Fibroblast of lung (primary cell): ENCODE measurements at regions not wholly inside any gene's neighbourhood (a gene's known extent, or its start where the extent isn't known, plus 50 kb on each side); places are given as distances from the start of the nearest gene placed in this dataset.

ENCODE experiments used
- DNase-seq, 2 donors: peaks; one replicate each; pipeline versions ENCODE4 v3.0.0 to v3.0.0-alpha.2; 2010; ENCODE audit warnings: low read depth in 2 of 2
- H2AFZ ChIP-seq: 2 replicates; pipeline ENCODE4 v1.5.1; 2012; ENCODE audit warnings: low read length, control low read depth, inconsistent platforms
- H3K27ac ChIP-seq: 2 replicates; pipeline ENCODE4 v1.5.1; 2011; ENCODE audit warnings: low read length, control low read depth; ENCODE audit not compliant: insufficient read depth
- H3K27me3 ChIP-seq: 2 replicates; pipeline ENCODE4 v1.5.1; 2011; ENCODE audit warnings: mild to moderate bottlenecking, low read length; ENCODE audit not compliant: control insufficient read depth, insufficient read depth
- H3K36me3 ChIP-seq: 2 replicates; pipeline ENCODE4 v1.5.1; 2011; ENCODE audit warnings: low read length; ENCODE audit not compliant: control insufficient read depth, insufficient read depth
- H3K4me1 ChIP-seq: 2 replicates; pipeline ENCODE4 v1.5.1; 2011; ENCODE audit warnings: low read length; ENCODE audit not compliant: control insufficient read depth, insufficient read depth; ENCODE audit errors: extremely low read depth
- H3K4me2 ChIP-seq: 2 replicates; pipeline ENCODE4 v1.5.1; 2011; ENCODE audit warnings: low read length, control low read depth; ENCODE audit not compliant: insufficient read depth; ENCODE audit errors: extremely low read depth
- H3K4me3 ChIP-seq, 4 experiments: fragments of 200-600 bp in 1 of 4; sonication (generic) in 1 of 4; replicated peaks in 1 of 4; 2 replicates each; pipeline ENCODE4 v1.5.1; 2011 to 2016; ENCODE audit warnings: low read length in 4 of 4, low read depth in 3 of 4, mild to moderate bottlenecking in 3 of 4, control low read depth in 2 of 4, inconsistent platforms in 1 of 4, mixed read lengths in 1 of 4; ENCODE audit not compliant: insufficient read depth in 1 of 4; ENCODE audit errors: control extremely low read depth in 1 of 4
- H3K79me2 ChIP-seq: 2 replicates; pipeline ENCODE4 v1.5.1; 2012; ENCODE audit warnings: mild to moderate bottlenecking, low read length, inconsistent platforms; ENCODE audit not compliant: control insufficient read depth, insufficient read depth
- H3K9ac ChIP-seq: 2 replicates; pipeline ENCODE4 v1.5.1; 2011; ENCODE audit warnings: mild to moderate bottlenecking, low read length, control low read depth; ENCODE audit not compliant: insufficient read depth
- H3K9me3 ChIP-seq: 2 replicates; pipeline ENCODE4 v1.5.1; 2012; ENCODE audit warnings: low read depth, low read length; ENCODE audit not compliant: control insufficient read depth, insufficient read depth
- H4K20me1 ChIP-seq: 2 replicates; pipeline ENCODE4 v1.5.1; 2011; ENCODE audit warnings: low read length; ENCODE audit not compliant: control insufficient read depth, insufficient read depth; ENCODE audit errors: extremely low read depth
- EZH2 ChIP-seq: IDR thresholded peaks from 2 replicates; pipeline ENCODE4 v1.5.1; 2012; ENCODE audit warnings: low read length, control low read depth, mild to moderate bottlenecking; ENCODE audit errors: missing control alignments
- TF ChIP-seq, protein P1 (sequence below), 2 donors: IDR thresholded peaks in 1 of 2; conservative IDR thresholded peaks in 1 of 2; 1 replicate in 1 of 2; 2 replicates in 1 of 2; pipeline ENCODE4 v1.5.1; 2011 to 2012; ENCODE audit warnings: low read length in 2 of 2, control low read depth in 1 of 2, inconsistent platforms in 1 of 2, low read depth in 1 of 2, mild to moderate bottlenecking in 1 of 2

- Histone ChIP-seq H3K36me3 (no peaks in the 10 kb centered on the region), H3K4me1 (no peaks in the 10 kb centered on the region), H2AFZ (no peak overlapping the region), H3K4me3 (no peak overlapping the region), H3K27ac (no peak overlapping the region), H3K9me3 (no peaks in the 10 kb centered on the region), H4K20me1 (no peaks in the 10 kb centered on the region), H3K27me3 (no peaks in the 10 kb centered on the region), H3K9ac (no peak overlapping the region), H3K4me2 (no peak overlapping the region), H3K79me2 (no peaks in the 10 kb centered on the region)
- no peak for TF ChIP-seq EZH2
- TF ChIP-seq, protein P1, sequence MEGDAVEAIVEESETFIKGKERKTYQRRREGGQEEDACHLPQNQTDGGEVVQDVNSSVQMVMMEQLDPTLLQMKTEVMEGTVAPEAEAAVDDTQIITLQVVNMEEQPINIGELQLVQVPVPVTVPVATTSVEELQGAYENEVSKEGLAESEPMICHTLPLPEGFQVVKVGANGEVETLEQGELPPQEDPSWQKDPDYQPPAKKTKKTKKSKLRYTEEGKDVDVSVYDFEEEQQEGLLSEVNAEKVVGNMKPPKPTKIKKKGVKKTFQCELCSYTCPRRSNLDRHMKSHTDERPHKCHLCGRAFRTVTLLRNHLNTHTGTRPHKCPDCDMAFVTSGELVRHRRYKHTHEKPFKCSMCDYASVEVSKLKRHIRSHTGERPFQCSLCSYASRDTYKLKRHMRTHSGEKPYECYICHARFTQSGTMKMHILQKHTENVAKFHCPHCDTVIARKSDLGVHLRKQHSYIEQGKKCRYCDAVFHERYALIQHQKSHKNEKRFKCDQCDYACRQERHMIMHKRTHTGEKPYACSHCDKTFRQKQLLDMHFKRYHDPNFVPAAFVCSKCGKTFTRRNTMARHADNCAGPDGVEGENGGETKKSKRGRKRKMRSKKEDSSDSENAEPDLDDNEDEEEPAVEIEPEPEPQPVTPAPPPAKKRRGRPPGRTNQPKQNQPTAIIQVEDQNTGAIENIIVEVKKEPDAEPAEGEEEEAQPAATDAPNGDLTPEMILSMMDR (conservative IDR thresholded peaks at IDR 0.05 in 1 of 2, IDR thresholded peaks at IDR 0.05 in 1 of 2; ENCODE audit: low read depth in 1 of 2, low read length in 2 of 2): no peak
- DNase-seq: no peak
These were observed 857.2 kb downstream of the BRINP3 start for GRCh38 chr1:189620471-189620870.

DNA sequence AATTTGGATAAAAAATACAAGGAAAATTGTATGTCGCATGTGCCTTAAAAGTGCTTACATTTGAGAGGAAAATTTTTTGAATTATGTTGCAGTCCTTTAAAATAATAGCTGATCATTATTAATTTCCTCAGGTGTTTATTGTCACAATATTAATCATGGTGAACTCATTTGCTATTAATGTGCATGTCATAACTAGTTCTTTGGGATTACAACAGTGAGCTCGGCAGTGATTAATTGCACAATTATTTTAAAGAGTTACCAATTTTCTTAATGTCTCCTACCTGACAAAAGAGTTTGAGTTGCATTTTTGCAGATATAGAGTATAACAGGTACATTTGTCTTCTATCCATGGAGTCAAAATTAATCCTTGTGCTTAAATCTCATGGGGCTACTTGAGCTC is 854.3 kb downstream of the BRINP3 start:
- H3K79me2 ChIP-seq: no peaks in the 10 kb centered on the region
- H2AFZ ChIP-seq: no peak overlapping the region
- H3K4me3 ChIP-seq: no peak overlapping the region
- H3K27ac ChIP-seq: no peak overlapping the region
- H3K9me3 ChIP-seq: no peaks in the 10 kb centered on the region
- H4K20me1 ChIP-seq: no peaks in the 10 kb centered on the region
- no peaks in the 10 kb centered on the region for H3K27me3 ChIP-seq
- no peak overlapping the region for H3K9ac ChIP-seq
- H3K36me3 ChIP-seq: no peaks in the 10 kb centered on the region
- TF ChIP-seq EZH2: no peak
- TF ChIP-seq, protein P1 (conservative IDR thresholded peaks at IDR 0.05 in 1 of 2, IDR thresholded peaks at IDR 0.05 in 1 of 2; ENCODE audit: low read depth in 1 of 2, low read length in 2 of 2): no peak
- no peak overlapping the region for H3K4me2 ChIP-seq
- no peaks in the 10 kb centered on the region for H3K4me1 ChIP-seq
- no peak for DNase-seq

- Histone ChIP-seq H3K9me3 (no peaks in the 10 kb centered on the region), H3K4me2 (no peak overlapping the region), H3K9ac (no peak overlapping the region), H3K36me3 (no peaks in the 10 kb centered on the region), H3K27ac (no peak overlapping the region), H4K20me1 (no peaks in the 10 kb centered on the region), H3K79me2 (no peaks in the 10 kb centered on the region), H3K4me3 (no peak overlapping the region), H3K4me1 (no peaks in the 10 kb centered on the region), H2AFZ (no peak overlapping the region), H3K27me3 (no peaks in the 10 kb centered on the region)
- TF ChIP-seq EZH2: no peak
- TF ChIP-seq, protein P1 (conservative IDR thresholded peaks at IDR 0.05 in 1 of 2, IDR thresholded peaks at IDR 0.05 in 1 of 2; ENCODE audit: low read depth in 1 of 2, low read length in 2 of 2): no peak
- no peak for DNase-seq
These were observed 850.2 kb downstream of the BRINP3 start for GRCh38 chr1:189627427-189627826.
